ENCODE measurements at regions not wholly inside any gene's neighbourhood (a gene's known extent, or its start where the extent isn't known, plus 50 kb on each side); places are given as distances from the start of the nearest gene placed in this dataset.
"Not testable (repeated sequence)": the region's sequence is repeated elsewhere in the genome, so short reads cannot be mapped to it uniquely, and the experiment has no call there.

- Histone ChIP-seq H3K79me2 (ENCODE audit: control insufficient read depth, insufficient read depth, low read length) (no peaks in the 10 kb centered on the region), H4K20me1 (ENCODE audit: control insufficient read depth, insufficient read depth, low read length, poor library complexity, severe bottlenecking) (no peaks in the 10 kb centered on the region), H3K36me3 (replicated peaks in 1 of 2; ENCODE audit: control extremely low read depth in 1 of 2, control insufficient read depth in 1 of 2, extremely low read depth in 1 of 2, insufficient read depth in 2 of 2, low read length in 1 of 2) (no peaks in the 10 kb centered on the region), H3K27ac (ENCODE audit: low read length in 2 of 2) (no peak overlapping the region), H2AFZ (ENCODE audit: insufficient read depth, low read depth, low read length, poor library complexity, severe bottlenecking) (no peak overlapping the region), H3K4me3 (ENCODE audit: control extremely low read depth in 1 of 5, extremely low read depth in 1 of 5, insufficient read depth in 1 of 5, low read depth in 2 of 5, low read length in 4 of 5) (no peak overlapping the region), H3K4me2 (replicated peaks; ENCODE audit: low read depth, low read length, poor library complexity, severe bottlenecking) (no peak overlapping the region), H3K9me3 (ENCODE audit: control extremely low read depth in 1 of 3, control insufficient read depth in 2 of 3, insufficient read depth in 1 of 3, low read length in 2 of 3) (peaks cover 0 to 5% (median 0%) of the 10 kb centered on the region in 3 donors), H3K4me1 (ENCODE audit: control insufficient read depth in 2 of 2, insufficient read depth in 2 of 2, low read length in 2 of 2) (no peaks in the 10 kb centered on the region), H3K9ac (ENCODE audit: low read length) (no peak overlapping the region), H3K27me3 (replicated peaks in 1 of 4; ENCODE audit: control extremely low read depth in 1 of 4, control insufficient read depth in 3 of 4, insufficient read depth in 4 of 4, low read length in 3 of 4) (no peaks in the 10 kb centered on the region)
- Mint-ChIP-seq H3K27ac (no peak overlapping the region), H3K4me3 (no peak overlapping the region), H3K4me1 (no peaks in the 10 kb centered on the region), H3K27me3 (no peaks in the 10 kb centered on the region), H3K9me3 (ENCODE audit: insufficient read depth) (peaks cover 3% of the 10 kb centered on the region)
- WGBS (ENCODE audit: insufficient coverage), result no CpG with 5 or more reads among the region's 1 CpG
- ChIA-PET POLR2A (no interaction called here), CTCF (no interaction called here)
- DNase-seq, result no peak
- no peak for ATAC-seq (ENCODE audit: low read depth)
- intact Hi-C loops (cut with micrococcal nuclease), result no loop called here
- no peak for TF ChIP-seq EZH2 (IDR thresholded peaks at IDR 0.05; ENCODE audit: borderline replicate concordance, insufficient read depth, low read depth, low read length, poor library complexity, severe bottlenecking)
- TF ChIP-seq, protein P1, sequence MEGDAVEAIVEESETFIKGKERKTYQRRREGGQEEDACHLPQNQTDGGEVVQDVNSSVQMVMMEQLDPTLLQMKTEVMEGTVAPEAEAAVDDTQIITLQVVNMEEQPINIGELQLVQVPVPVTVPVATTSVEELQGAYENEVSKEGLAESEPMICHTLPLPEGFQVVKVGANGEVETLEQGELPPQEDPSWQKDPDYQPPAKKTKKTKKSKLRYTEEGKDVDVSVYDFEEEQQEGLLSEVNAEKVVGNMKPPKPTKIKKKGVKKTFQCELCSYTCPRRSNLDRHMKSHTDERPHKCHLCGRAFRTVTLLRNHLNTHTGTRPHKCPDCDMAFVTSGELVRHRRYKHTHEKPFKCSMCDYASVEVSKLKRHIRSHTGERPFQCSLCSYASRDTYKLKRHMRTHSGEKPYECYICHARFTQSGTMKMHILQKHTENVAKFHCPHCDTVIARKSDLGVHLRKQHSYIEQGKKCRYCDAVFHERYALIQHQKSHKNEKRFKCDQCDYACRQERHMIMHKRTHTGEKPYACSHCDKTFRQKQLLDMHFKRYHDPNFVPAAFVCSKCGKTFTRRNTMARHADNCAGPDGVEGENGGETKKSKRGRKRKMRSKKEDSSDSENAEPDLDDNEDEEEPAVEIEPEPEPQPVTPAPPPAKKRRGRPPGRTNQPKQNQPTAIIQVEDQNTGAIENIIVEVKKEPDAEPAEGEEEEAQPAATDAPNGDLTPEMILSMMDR (IDR thresholded peaks at IDR 0.05), result no peak
These were observed 519.1 kb upstream of the FOXG1 start for GRCh38 chr14:28247491-28247890.

GRCh38 chr14:28252124-28252523 lies 514.5 kb upstream of the FOXG1 start:
- H3K79me2 ChIP-seq (ENCODE audit: control insufficient read depth, insufficient read depth, low read length); H3K4me2 ChIP-seq (replicated peaks; ENCODE audit: low read depth, low read length, poor library complexity, severe bottlenecking); H3K4me1 ChIP-seq (ENCODE audit: control insufficient read depth in 2 of 2, insufficient read depth in 2 of 2, low read length in 2 of 2); intact Hi-C loops (cut with micrococcal nuclease); H3K4me3 Mint-ChIP-seq; H4K20me1 ChIP-seq (ENCODE audit: control insufficient read depth, insufficient read depth, low read length, poor library complexity, severe bottlenecking); CTCF ChIA-PET; H2AFZ ChIP-seq (ENCODE audit: insufficient read depth, low read depth, low read length, poor library complexity, severe bottlenecking); H3K9me3 Mint-ChIP-seq (ENCODE audit: insufficient read depth); H3K27ac Mint-ChIP-seq; H3K36me3 ChIP-seq (replicated peaks in 1 of 2; ENCODE audit: control extremely low read depth in 1 of 2, control insufficient read depth in 1 of 2, extremely low read depth in 1 of 2, insufficient read depth in 2 of 2, low read length in 1 of 2); H3K27me3 Mint-ChIP-seq; H3K27ac ChIP-seq (ENCODE audit: low read length in 2 of 2); H3K9ac ChIP-seq (ENCODE audit: low read length); H3K4me1 Mint-ChIP-seq; POLR2A ChIA-PET; DNase-seq; ATAC-seq (ENCODE audit: low read depth); H3K27me3 ChIP-seq (replicated peaks in 1 of 4; ENCODE audit: control extremely low read depth in 1 of 4, control insufficient read depth in 3 of 4, insufficient read depth in 4 of 4, low read length in 3 of 4); H3K4me3 ChIP-seq (ENCODE audit: control extremely low read depth in 1 of 5, extremely low read depth in 1 of 5, insufficient read depth in 1 of 5, low read depth in 2 of 5, low read length in 4 of 5): not testable (repeated sequence)
- peaks cover 0 to 14% (median 0%) of the 10 kb centered on the region in 3 donors for H3K9me3 ChIP-seq (ENCODE audit: control extremely low read depth in 1 of 3, control insufficient read depth in 2 of 3, insufficient read depth in 1 of 3, low read length in 2 of 3)
- WGBS (ENCODE audit: insufficient coverage), result 75% methylated on average over 2 of the region's 3 CpGs
